GM20000 (cell line): ENCODE measurements at regions not wholly inside any gene's neighbourhood (a gene's known extent, or its start where the extent isn't known, plus 50 kb on each side); places are given as distances from the start of the nearest gene placed in this dataset.

Source experiments
- DNase-seq: peaks from one replicate; pipeline ENCODE4 v3.0.0; 2012; ENCODE audit warnings: low spot score
- TF ChIP-seq, protein P1 (sequence below): IDR thresholded peaks from 2 replicates; pipeline ENCODE4 v1.5.1; 2012; ENCODE audit warnings: mild to moderate bottlenecking, control low read depth; ENCODE audit errors: extremely low read depth, missing control alignments

DNA sequence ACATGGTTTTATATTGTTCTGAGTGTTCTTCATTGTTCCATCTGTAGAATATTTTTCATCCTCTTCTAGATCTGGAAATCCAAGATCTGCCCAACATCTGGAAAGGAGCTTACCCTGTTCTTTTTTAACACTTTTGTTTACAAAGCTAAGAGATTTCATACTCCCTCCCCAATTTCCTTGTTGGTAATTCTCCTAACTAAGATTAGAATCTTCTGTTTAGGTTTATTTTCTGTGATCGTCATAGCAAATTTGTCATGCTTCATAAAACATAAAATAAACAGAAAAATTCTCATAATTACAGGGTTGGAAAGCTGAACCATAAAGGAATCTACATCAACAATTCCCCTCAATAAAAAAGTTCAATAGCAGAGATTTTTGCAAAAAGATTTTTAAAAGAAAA, 580.3 kb upstream of the CA10 start:
- TF ChIP-seq, protein P1, sequence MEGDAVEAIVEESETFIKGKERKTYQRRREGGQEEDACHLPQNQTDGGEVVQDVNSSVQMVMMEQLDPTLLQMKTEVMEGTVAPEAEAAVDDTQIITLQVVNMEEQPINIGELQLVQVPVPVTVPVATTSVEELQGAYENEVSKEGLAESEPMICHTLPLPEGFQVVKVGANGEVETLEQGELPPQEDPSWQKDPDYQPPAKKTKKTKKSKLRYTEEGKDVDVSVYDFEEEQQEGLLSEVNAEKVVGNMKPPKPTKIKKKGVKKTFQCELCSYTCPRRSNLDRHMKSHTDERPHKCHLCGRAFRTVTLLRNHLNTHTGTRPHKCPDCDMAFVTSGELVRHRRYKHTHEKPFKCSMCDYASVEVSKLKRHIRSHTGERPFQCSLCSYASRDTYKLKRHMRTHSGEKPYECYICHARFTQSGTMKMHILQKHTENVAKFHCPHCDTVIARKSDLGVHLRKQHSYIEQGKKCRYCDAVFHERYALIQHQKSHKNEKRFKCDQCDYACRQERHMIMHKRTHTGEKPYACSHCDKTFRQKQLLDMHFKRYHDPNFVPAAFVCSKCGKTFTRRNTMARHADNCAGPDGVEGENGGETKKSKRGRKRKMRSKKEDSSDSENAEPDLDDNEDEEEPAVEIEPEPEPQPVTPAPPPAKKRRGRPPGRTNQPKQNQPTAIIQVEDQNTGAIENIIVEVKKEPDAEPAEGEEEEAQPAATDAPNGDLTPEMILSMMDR: no peak
- no peak for DNase-seq

DNA sequence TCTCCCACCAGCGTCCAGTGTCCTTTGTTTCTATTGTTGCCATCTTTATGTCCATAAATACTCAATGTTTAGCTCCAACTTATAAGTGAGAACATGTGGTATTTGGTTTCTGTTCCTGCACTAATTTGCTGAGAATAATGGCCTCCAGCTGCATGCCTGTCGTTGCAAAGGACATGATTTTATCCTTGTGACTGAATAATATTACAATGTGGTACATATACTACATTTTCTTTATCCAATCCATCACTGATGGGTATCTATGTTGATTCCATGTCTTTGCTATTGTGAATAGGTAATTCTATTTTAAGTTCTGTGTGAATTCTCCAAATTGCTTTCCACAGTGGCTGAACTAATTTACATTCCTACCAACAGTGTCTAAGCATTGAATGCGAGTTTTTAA, 578.6 kb upstream of the CA10 start:
- no peak for DNase-seq
- TF ChIP-seq, protein P1: no peak

DNA sequence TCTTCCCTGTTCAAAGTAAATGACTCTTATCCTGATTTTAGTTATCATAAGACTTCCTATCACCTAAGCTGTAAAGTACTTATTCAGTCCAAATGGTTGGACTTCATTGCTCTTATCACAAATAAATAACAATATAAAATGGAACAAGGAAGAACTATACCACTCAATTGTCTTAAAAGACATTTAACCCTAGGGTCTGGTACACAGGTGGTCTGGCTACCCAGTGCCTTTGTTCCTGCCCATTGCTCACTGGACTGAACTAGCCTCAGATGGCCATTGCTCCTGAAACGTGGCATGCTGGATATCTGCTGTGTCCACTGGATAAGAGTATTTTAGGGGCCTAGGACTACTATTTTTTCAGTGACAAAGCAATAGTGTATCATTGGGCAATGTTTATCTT, 574.3 kb upstream of the CA10 start:
- DNase-seq: no peak

DNA sequence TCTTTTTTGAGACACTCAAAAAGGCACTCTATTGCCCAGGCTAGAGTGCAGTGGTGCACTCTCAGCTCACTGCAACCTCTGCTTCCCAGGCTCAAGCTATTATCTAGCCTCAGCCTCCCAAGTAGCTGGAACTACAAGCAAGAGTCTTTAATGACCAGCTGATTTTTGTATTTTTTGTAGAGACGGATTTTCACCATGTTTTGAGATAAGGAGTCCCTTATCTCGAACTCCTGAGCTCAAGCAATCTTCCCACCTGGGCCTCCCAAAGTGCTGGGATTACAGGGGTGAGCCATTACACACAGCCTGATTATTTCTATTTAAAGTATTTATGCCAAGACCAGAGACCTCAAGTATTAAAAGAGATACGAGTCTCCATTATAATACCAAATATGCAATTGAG, 566.1 kb upstream of the CA10 start:
- TF ChIP-seq, protein P1: no peak
- no peak for DNase-seq

More for the DNA sequence above, 574.3 kb upstream of the CA10 start:
- TF ChIP-seq, protein P1: no peak

DNA sequence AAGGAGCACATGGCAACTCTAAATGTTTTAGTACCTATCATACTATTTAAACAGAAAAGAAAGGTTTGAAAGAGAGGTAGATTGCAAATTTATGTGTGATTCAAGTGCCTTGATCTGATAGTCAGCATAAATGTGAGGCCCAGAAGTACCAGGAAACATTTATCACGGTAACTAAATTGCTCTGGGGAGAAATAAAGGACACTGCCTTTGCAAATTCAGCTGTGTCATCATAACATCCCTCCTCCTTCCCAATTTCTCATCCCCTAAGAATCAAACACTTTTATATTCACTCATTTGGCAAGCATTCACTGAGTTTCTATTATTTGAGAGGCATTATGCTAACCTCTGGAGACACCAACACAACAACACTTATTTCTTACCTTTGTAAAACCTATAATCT, 563.4 kb upstream of the CA10 start:
- DNase-seq: no peak
- TF ChIP-seq, protein P1: no peak

DNA sequence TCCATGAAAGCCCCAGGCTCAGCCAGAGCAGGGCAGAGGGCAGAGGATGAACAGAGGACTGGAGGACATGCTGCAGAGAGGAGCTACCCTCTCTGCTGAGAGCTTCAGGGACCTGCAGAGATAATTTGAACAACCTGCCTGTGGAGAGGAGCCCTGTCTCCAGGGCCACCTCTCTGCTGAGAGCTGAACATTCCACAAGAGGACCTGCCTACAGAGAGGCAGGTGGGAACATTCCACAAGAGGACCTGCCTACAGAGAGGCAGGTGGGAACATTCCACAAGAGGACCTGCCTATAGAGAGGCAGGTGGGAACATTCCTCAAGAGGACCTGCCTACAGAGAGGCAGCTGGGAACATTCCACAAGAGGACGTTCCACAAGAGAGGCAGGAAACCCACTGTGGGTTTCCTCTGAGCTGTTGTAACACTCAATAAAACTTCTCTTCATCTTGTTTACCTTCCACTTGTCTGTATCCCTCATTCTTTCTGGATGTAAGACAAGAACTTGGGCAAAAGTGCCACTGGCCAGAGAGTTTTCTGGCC, 551.9 kb upstream of the CA10 start:
- TF ChIP-seq, protein P1: no peak
- no peak for DNase-seq

DNA sequence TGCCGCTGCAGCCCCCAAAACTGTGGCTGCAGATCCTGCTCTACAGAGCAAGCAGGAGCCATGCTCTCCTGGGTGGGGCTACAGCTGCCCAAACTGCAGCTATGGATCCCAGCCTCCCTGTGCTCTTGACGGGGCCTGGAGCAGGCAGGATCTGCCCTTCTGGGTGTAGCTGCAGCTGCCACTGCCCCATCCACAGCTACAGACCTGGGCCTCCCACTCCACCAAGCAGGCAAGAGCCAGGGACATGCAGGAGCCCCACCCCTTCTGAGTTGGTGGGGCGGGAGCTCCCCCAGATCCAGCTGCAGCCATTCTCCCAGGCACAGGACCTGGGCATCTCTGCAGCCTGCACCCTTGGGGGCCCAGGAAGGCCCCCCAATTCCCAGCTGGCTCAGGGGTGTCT, 551.2 kb upstream of the CA10 start:
- TF ChIP-seq, protein P1: no peak
- no peak for DNase-seq
